ENCODE measurements at regions not wholly inside any gene's neighbourhood (a gene's known extent, or its start where the extent isn't known, plus 50 kb on each side); places are given as distances from the start of the nearest gene placed in this dataset.

DNA sequence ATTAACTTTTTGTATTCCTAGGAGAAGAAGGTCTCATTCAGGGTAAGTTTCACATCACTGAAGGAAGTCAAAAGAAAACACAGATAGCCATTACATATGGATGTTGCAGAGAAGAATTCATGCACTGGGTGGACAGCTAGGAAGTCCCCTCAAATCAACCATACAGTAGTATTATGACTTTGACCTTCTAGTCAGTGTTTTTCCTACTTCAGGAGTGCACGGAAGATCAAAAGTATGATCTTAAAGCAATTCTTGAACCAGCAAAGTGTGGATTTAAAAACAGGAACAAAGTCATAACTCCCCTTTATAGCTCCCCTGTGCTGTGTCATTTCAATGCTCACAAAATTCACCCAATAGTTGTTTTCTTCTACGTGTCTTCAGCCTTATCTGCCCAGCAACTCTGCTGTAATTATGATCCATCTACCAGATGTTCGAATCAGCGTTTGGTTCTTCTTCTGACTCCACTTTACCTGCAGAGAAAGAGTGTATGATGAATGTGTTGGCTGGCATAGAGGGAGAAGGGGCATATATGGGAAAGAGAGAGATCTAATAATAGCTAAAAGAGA is 118.1 kb upstream of the MEIS2 start:
- TF ChIP-seq, protein P1, sequence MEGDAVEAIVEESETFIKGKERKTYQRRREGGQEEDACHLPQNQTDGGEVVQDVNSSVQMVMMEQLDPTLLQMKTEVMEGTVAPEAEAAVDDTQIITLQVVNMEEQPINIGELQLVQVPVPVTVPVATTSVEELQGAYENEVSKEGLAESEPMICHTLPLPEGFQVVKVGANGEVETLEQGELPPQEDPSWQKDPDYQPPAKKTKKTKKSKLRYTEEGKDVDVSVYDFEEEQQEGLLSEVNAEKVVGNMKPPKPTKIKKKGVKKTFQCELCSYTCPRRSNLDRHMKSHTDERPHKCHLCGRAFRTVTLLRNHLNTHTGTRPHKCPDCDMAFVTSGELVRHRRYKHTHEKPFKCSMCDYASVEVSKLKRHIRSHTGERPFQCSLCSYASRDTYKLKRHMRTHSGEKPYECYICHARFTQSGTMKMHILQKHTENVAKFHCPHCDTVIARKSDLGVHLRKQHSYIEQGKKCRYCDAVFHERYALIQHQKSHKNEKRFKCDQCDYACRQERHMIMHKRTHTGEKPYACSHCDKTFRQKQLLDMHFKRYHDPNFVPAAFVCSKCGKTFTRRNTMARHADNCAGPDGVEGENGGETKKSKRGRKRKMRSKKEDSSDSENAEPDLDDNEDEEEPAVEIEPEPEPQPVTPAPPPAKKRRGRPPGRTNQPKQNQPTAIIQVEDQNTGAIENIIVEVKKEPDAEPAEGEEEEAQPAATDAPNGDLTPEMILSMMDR (IDR thresholded peaks at IDR 0.05), result no peak
- Histone ChIP-seq H3K27me3 (no peaks in the 10 kb centered on the region), H3K9me3 (peaks cover 0 to 12% of the 10 kb centered on the region in 2 donors), H3K4me1 (no peaks in the 10 kb centered on the region), H3K4me3 (no peak overlapping the region), H3K27ac (no peak overlapping the region), H3K36me3 (no peaks in the 10 kb centered on the region)
- intact Hi-C loops (cut with DNase I), result no loop called here
- DNase-seq (no peak), ATAC-seq (no peak)

DNA sequence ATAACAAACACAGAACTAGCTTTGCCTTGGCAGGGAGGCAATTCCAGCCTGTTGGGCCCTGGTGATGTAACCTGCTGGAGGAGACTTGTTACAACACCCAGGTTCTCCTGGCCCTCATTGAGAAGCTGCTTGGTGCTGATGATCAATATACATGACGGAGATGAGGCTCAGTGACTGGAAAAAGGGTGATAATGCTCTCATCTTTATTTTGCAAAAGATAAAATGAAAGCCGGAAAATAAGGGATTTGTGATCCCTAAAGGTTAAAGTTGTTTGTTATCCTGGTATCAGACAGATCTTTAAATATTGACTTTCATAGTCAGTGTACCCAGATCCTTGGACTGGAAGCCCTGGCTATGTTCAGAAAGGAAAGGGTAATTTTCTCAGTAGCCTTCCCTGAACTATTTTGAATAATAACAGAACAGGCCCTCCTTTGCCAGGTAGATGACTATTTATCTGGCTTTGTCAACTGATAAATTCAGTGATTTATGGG is 118.9 kb upstream of the MEIS2 start:
- intact Hi-C loops (cut with DNase I), result no loop called here
- ATAC-seq, result no peak
- H3K36me3 ChIP-seq, result no peaks in the 10 kb centered on the region

DNA sequence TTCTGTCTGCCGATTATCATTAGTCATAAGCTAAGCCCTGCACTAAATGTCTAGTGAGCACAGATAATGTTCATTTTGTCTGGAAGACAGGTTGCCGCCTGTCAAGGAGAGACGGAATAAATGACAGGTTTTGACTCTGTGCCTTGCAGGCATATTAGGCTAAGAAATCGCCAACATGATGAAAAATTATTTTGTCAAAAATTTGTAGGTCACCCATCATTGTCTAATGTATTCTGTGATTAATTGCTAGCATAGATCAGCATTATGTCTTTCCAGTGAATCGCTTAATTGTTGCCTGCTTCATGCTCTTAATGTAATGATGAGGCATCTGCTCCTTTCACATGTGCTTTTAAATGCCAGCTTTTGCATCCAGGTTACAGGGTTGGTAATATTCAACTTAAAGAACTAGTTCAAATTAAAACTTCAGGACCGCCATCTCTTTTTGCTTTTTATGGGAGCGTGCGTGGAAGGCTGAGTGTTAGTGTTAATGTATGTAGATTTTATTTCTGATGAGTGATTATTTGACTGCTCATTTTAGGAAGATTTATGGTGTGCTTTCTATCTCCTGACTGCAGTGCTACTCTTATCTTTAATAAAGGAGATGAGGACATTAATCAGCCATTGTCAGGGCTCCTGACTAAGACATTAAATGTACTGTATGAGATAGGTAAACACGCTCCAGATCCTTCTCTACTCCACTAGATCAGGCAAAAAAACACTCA is 120.8 kb upstream of the MEIS2 start:
- no peak overlapping the region for H3K27ac ChIP-seq
- H3K36me3 ChIP-seq, result no peaks in the 10 kb centered on the region
- H3K4me1 ChIP-seq, result no peaks in the 10 kb centered on the region
- H3K27me3 ChIP-seq, result no peaks in the 10 kb centered on the region
- H3K9me3 ChIP-seq, result peaks cover 0 to 3% of the 10 kb centered on the region in 2 donors
- TF ChIP-seq, protein P1 (IDR thresholded peaks at IDR 0.05), result no peak
- intact Hi-C loops (cut with DNase I), result no loop called here
- H3K4me3 ChIP-seq, result no peak overlapping the region
- no peak for ATAC-seq
- no peak for DNase-seq

More for the DNA sequence above, 118.9 kb upstream of the MEIS2 start:
- Histone ChIP-seq H3K27ac (no peak overlapping the region), H3K4me3 (no peak overlapping the region), H3K9me3 (peaks cover 0 to 7% of the 10 kb centered on the region in 2 donors), H3K27me3 (no peaks in the 10 kb centered on the region), H3K4me1 (no peaks in the 10 kb centered on the region)
- TF ChIP-seq, protein P1 (IDR thresholded peaks at IDR 0.05), result no peak
- no peak for DNase-seq

DNA sequence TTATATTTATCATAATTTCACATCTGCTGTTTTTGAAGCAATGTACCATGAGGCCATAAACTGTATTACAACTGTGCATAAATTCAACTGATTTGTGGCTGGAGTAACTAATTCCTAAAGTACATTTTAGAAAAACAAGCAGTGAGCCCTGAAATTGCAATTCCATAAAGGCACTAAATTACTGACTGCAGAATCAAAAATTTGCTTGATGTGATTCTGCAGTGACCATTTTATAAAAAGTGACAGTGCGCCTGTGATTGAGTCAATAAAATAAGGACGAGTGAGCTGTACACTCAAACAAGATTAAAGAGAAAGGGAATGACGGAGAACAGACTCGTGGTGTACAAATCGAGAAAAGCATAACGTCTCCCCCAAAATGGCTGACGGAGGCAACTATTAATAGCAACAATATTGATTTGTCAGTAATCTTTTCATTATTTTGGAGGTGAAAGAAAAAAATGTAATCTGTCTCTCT is 121.4 kb upstream of the MEIS2 start:
- no peak overlapping the region for H3K4me3 ChIP-seq
- DNase-seq (no peak), ATAC-seq (no peak)
- H3K27me3 ChIP-seq, result no peaks in the 10 kb centered on the region
- H3K27ac ChIP-seq, result no peak overlapping the region
- H3K36me3 ChIP-seq, result no peaks in the 10 kb centered on the region
- H3K4me1 ChIP-seq, result no peaks in the 10 kb centered on the region
- TF ChIP-seq, protein P1 (IDR thresholded peaks at IDR 0.05), result no peak
- peaks cover 0 to under 1% of the 10 kb centered on the region in 2 donors for H3K9me3 ChIP-seq
- intact Hi-C loops (cut with DNase I), result no loop called here

DNA sequence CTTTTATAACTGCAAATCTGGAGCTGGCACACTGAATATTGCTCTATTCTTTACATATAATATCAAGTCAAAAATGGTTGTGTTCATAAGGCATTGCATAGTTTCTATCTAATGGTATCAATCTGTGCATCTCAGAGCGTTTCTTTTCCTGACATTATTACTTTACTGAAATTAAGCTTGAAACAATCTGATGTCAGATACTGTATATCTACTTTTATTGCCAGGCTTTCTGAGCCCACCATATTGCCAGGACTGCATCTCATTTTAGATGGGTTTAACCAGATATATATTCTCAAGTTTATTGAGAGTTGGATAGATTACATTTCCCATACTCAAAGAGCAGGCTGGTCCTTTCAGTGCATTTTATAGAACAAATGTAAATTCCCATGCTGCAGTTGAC is 122.7 kb upstream of the MEIS2 start:
- ATAC-seq, result no peak
- TF ChIP-seq, protein P1 (IDR thresholded peaks at IDR 0.05), result no peak

More for the DNA sequence above, 122.7 kb upstream of the MEIS2 start:
- Histone ChIP-seq H3K27me3 (no peaks in the 10 kb centered on the region), H3K27ac (no peak overlapping the region), H3K4me3 (no peak overlapping the region), H3K4me1 (no peaks in the 10 kb centered on the region), H3K9me3 (no peaks in the 10 kb centered on the region), H3K36me3 (no peaks in the 10 kb centered on the region)
- no peak for DNase-seq
- intact Hi-C loops (cut with DNase I), result no loop called here

All from left lung (tissue), 4 donors.